HG03280 (cell line): ENCODE measurements at regions not wholly inside any gene's neighbourhood (a gene's known extent, or its start where the extent isn't known, plus 50 kb on each side); places are given as distances from the start of the nearest gene placed in this dataset.
"Not testable (repeated sequence)": the region's sequence is repeated elsewhere in the genome, so short reads cannot be mapped to it uniquely, and the experiment has no call there.

ENCODE experiments used
- ATAC-seq: cut with Tn5 transposase; IDR thresholded peaks from one replicate; pipeline ENCODE4 v1.9.1; 2021; ENCODE audit warnings: mild to moderate bottlenecking, moderate library complexity; ENCODE audit not compliant: unreplicated experiment

GRCh38 chr16:13453325-13453724 lies 466.6 kb upstream of the ERCC4 start:
- ATAC-seq: no peak

GRCh38 chr16:13453938-13454553 lies 465.9 kb upstream of the ERCC4 start:
- ATAC-seq: no peak

GRCh38 chr16:13463619-13464018 lies 456.3 kb upstream of the ERCC4 start:
- ATAC-seq: no peak

DNA sequence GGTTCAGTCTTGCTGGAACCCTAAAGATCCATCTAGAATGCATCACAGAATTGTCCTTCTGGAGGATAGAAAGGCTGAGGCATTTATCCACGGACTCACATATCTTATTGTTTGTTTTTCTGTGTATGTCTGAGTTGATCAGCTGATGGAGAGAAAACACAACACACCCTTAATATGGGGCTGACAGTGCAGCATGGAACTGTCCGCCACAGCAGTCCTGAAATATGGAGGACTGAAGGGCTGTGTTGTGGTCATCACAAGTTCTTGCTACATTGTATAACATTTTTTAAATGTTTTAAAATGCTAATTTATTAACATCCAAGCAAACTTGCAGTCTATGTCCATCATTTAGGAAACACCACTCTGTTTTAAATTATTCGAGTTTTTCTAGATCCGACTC lies 448.9 kb upstream of the ERCC4 start:
- no peak for ATAC-seq

GRCh38 chr16:13478991-13479390 lies 441.0 kb upstream of the ERCC4 start:
- no peak for ATAC-seq

- no peak for ATAC-seq
These were observed 440.4 kb upstream of the ERCC4 start for GRCh38 chr16:13479549-13479948.

- no peak for ATAC-seq
These were observed 439.2 kb upstream of the ERCC4 start for GRCh38 chr16:13480801-13481200.

- ATAC-seq: no peak
These were observed 436.8 kb upstream of the ERCC4 start for GRCh38 chr16:13483121-13483520.

GRCh38 chr16:13489416-13489815 lies 430.5 kb upstream of the ERCC4 start:
- ATAC-seq: not testable (repeated sequence)

DNA sequence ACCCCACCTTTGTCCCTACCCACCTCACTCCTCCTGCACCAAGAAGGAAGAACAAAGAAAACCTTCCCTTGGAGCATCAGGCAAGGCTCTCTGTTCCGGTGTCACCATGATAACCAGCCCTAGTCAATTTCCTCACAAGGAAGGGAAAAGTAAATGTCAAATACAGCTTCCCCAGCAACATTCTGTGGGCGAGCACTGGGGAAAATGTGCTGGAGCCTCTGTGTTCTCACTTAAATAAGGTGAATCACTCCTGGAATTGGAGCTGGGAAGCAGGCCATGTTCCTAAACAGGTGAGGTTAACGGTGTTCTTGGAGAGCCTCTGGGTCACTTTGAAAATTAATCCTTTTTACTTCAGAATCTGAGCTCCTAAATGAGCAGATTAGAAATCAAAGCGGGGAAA lies 427.9 kb upstream of the ERCC4 start:
- no peak for ATAC-seq

DNA sequence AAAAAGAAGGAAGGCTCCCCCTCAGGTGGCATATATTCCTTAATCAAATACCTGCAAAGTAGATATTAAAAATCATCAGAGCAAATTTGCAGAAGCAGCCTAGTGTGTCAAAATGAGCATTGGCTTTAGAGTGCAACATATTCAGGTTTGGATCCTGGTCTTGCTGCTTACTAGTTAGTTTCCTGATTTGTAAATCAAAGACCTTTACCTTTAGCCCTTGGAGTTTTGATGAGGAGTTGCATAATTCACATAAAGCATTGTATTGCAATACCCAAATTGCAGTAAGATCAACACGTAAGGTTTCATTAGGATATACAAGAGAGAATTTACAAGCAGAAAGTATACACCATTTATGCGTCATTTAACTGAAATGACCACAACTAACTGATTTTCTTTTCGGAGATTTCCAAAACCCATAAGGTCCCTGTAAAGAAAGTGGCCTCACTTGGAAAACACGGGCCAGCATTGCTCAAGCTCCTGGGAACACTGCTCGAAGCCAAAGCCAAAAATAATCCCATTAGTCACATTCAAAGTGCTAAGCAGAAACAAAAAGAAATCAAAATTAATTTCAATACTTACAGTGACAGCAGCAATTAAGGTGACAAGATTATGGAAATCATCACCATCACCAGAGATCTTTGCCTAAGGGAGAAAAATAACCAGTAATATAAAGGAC lies 415.9 kb upstream of the ERCC4 start:
- no peak for ATAC-seq

GRCh38 chr16:13507530-13507929 lies 412.4 kb upstream of the ERCC4 start:
- no peak for ATAC-seq

DNA sequence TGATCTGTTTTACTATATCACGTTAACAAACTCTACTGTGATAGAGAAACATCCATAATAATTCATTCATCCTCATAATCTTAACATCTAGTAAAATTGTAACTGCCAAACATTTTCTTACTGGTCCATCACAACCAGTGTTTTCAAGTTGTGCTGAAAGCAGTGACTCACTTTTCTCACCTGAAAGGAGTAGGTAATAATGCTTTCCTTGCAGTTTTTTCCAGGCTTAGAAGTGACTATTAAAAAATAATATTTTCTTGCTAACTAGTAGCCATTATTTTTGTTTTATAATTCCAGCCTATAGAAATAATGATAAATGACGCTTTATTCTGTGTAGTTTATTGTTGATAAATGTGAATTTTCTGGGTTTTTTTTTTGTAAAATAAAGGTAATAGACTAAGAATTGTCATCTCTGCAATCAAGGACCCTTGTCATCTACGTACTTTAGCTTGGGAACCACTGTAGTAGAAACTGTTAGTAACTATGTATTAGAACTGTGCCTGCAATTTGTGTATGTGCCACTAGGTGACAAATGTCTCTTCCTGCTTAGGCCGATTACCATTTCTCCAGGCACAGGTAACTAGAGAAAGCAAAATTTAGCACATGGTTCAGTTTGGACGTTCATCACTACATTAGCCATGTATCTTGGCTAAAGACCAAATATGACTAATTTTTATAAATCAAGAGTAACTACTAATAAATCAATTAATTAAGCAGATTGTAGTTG lies 409.4 kb upstream of the ERCC4 start:
- no peak for ATAC-seq

- no peak for ATAC-seq
These were observed 402.1 kb upstream of the ERCC4 start for GRCh38 chr16:13517841-13518240.

GRCh38 chr16:13519871-13520270 lies 400.1 kb upstream of the ERCC4 start:
- no peak for ATAC-seq

GRCh38 chr16:13521356-13521755 lies 398.6 kb upstream of the ERCC4 start:
- ATAC-seq: no peak

DNA sequence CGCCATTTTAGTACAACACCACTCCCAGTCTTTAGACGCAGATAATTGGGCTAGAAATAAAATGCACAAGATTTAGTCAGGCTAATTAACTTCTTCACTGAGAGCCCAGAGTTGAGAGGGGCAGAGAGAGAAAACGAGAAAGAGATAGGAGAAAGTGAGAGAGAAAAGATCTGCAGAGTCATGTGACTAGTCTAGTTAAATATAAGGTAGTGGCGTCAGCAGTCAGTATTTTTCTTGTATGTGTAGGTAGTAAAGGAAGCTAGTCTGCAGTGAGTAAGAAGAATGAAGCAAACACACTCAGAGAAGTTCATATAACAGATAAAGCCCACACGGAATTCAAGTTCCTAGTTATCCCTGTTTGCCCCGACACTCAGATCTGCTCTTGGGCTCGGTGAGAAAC lies 392.6 kb upstream of the ERCC4 start:
- ATAC-seq: no peak

DNA sequence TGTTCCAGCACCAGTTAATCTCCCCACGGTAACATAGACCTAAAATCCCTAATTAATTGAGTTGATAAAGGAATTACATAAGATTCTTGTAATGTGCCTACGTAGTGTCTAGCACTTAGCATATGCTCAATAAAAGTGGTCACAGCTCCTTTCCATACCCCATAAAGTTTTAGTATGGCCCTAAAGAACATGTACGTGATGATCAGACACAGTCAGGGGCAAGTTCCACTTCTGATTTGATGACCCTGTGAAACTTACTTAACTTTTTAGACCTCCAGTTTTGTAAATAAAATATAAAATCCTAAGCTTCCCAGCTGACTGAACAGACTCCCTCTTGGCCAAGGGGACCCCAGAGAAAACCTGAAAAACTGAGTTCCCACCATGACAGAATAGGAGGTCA lies 391.3 kb upstream of the ERCC4 start:
- no peak for ATAC-seq

DNA sequence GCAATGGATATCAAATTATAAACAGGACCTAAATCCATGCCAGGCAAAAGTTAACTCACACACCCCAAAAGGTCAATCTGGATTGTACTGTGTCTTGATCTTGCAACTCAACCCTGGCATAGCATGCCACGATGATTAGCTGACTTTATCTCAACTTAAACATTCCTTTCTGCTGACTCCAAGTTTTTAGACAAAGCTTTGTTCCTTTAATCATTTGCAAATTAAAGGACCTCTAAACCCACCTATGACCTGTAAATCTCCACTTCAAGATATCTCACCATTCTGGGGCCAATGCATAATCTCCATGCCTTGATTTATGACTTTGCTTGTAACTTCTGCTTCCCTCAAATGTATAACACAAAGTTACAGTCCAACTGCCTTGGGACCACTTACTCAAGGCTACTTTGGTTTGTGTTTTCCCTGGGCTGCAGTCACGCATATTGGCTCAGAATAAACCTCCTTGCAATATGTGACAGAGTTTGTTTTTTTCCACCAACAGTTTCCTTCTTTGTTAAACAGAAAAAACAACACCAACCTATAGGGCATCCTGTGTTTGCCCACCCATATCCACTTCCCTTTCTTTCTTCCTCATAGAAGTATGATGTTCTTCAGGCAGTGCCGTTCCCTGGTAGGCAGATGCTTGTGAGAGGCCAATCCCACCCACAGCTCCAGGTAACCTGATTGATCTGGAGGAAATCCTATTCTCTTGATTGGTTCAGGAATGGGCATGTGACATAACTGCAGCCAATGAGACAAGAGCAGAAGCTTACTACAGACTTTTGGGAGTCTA lies 390.6 kb upstream of the ERCC4 start:
- no peak for ATAC-seq

DNA sequence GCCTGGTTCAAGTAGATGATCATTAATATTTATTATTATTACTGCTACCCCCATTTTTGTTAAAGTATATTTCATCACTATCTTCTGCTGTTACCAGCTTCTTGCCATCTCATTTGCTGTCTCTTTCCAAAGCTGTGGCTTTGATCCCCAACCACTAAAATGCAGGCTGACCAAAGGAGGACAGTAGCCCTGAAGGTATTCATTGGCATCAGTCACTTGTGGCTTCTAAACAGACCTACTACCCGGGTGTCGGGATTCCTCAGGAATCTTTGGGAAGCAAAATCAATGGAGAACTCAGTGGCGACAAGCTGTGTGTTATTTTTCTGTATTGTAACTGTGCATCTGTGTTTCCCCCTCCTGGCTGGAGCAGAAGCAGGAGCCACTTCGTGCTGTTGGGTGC lies 379.2 kb upstream of the ERCC4 start:
- no peak for ATAC-seq

GRCh38 chr16:13542284-13542683 lies 377.7 kb upstream of the ERCC4 start:
- ATAC-seq: no peak
